HEK293T (cell line): ENCODE measurements at regions not wholly inside any gene's neighbourhood (a gene's known extent, or its start where the extent isn't known, plus 50 kb on each side); places are given as distances from the start of the nearest gene placed in this dataset.

ENCODE experiments used
- ARNT ChIP-seq: fragments of 450-650 bp; IDR thresholded peaks from 2 replicates; pipeline ENCODE4 v1.6.1; 2017; ENCODE audit warnings: mild to moderate bottlenecking
- PKNOX1 ChIP-seq: fragments of 450-650 bp; IDR thresholded peaks from 2 replicates; pipeline ENCODE4 v1.6.1; 2016
- TARDBP ChIP-seq: fragments of 450-650 bp; IDR thresholded peaks from 2 replicates; pipeline ENCODE4 v1.6.1; 2016

- TF ChIP-seq PKNOX1: no peak
- no peak for TF ChIP-seq ARNT
- TF ChIP-seq TARDBP: no peak
These were observed 446.1 kb upstream of the MARCKS start for GRCh38 chr6:113411011-113411410.
